CD14-positive monocyte (primary cell): ENCODE measurements at regions not wholly inside any gene's neighbourhood (a gene's known extent, or its start where the extent isn't known, plus 50 kb on each side); places are given as distances from the start of the nearest gene placed in this dataset.
A peak's percentile ranks its signal among the peaks of the same experiment; 100 is the strongest.

ENCODE experiments used
- DNase-seq, 3 donors: peaks; one replicate each; pipeline ENCODE4 v3.0.0-alpha.2; 2011 to 2022
- H2AFZ ChIP-seq: 2 replicates; pipeline ENCODE4 v1.6.0; 2012; ENCODE audit warnings: mild to moderate bottlenecking, low read depth, low read length, inconsistent platforms; ENCODE audit not compliant: insufficient read depth, poor library complexity, severe bottlenecking
- H3K27ac ChIP-seq, 2 donors: 1 replicate in 1 of 2; 2 replicates in 1 of 2; pipeline ENCODE4 v1.5.1; 2012 to 2013; ENCODE audit warnings: low read length in 2 of 2, control low read depth in 1 of 2, inconsistent platforms in 1 of 2, low read depth in 1 of 2, mild to moderate bottlenecking in 1 of 2
- H3K27me3 ChIP-seq, 2 donors: one replicate each; pipeline versions ENCODE4 v1.6.0 to v1.6.1; 2011 to 2013; ENCODE audit warnings: low read length in 2 of 2; ENCODE audit not compliant: control insufficient read depth in 2 of 2, insufficient read depth in 2 of 2
- H3K36me3 ChIP-seq, 2 donors: replicated peaks in 1 of 2; 1 replicate in 1 of 2; 2 replicates in 1 of 2; pipeline versions ENCODE4 v1.5.1 to v1.6.1; 2012 to 2013; ENCODE audit warnings: low read length in 2 of 2, control low read depth in 1 of 2, inconsistent platforms in 1 of 2, mild to moderate bottlenecking in 1 of 2; ENCODE audit not compliant: insufficient read depth in 2 of 2, control insufficient read depth in 1 of 2
- H3K4me1 ChIP-seq, 2 donors: 1 replicate in 1 of 2; 2 replicates in 1 of 2; pipeline versions ENCODE4 v1.5.1 to v1.6.1; 2012 to 2013; ENCODE audit warnings: low read length in 2 of 2, control low read depth in 1 of 2, inconsistent platforms in 1 of 2, mild to moderate bottlenecking in 1 of 2, moderate library complexity in 1 of 2; ENCODE audit not compliant: insufficient read depth in 2 of 2, control insufficient read depth in 1 of 2
- H3K4me2 ChIP-seq: replicated peaks from 2 replicates; pipeline ENCODE3; 2012; ENCODE audit warnings: low read length, moderate library complexity, mild to moderate bottlenecking; ENCODE audit not compliant: poor library complexity, severe bottlenecking; ENCODE audit errors: extremely low read depth
- H3K4me3 ChIP-seq, 3 experiments: fragments of 200-600 bp in 1 of 3; sonication (generic) in 1 of 3; replicated peaks in 1 of 3; 1 replicate in 2 of 3; 2 replicates in 1 of 3; pipeline ENCODE4 v1.5.1; 2011 to 2013; ENCODE audit warnings: low read length in 3 of 3, mild to moderate bottlenecking in 3 of 3, control low read depth in 2 of 3, low read depth in 2 of 3, inconsistent platforms in 1 of 3, moderate library complexity in 1 of 3
- H3K79me2 ChIP-seq: 2 replicates; pipeline ENCODE4 v1.6.0; 2012; ENCODE audit warnings: mild to moderate bottlenecking, control low read depth, inconsistent platforms, low read length, moderate library complexity; ENCODE audit not compliant: insufficient read depth
- H3K9ac ChIP-seq: 2 replicates; pipeline ENCODE4 v1.6.0; 2017; ENCODE audit warnings: low read length, mild to moderate bottlenecking; ENCODE audit not compliant: insufficient read depth, poor library complexity, severe bottlenecking
- H3K9me3 ChIP-seq, 2 donors: replicated peaks in 1 of 2; 1 replicate in 1 of 2; 2 replicates in 1 of 2; pipeline versions ENCODE4 v1.5.1 to v1.6.1; 2012 to 2013; ENCODE audit warnings: low read length in 2 of 2, control low read depth in 1 of 2; ENCODE audit not compliant: control insufficient read depth in 1 of 2, insufficient read depth in 1 of 2
- H4K20me1 ChIP-seq: 2 replicates; pipeline ENCODE4 v1.6.0; 2012; ENCODE audit warnings: mild to moderate bottlenecking, low read length, control low read depth, moderate library complexity; ENCODE audit not compliant: insufficient read depth
- H3K27ac Mint-ChIP-seq, 7 donors: one replicate each; pipeline ENCODE4 v1.8.0; 2020; ENCODE audit warnings: mild to moderate bottlenecking in 7 of 7, mixed read lengths in 7 of 7, moderate library complexity in 6 of 7, inconsistent platforms in 2 of 7
- H3K27me3 Mint-ChIP-seq, 3 donors: one replicate each; pipeline ENCODE4 v1.8.0; 2021 to 2022; ENCODE audit warnings: low read depth in 3 of 3, mild to moderate bottlenecking in 3 of 3, mixed read lengths in 3 of 3, moderate library complexity in 3 of 3, inconsistent platforms in 1 of 3
- H3K36me3 Mint-ChIP-seq, 2 donors: one replicate each; pipeline ENCODE4 v1.8.0; 2020; ENCODE audit warnings: mixed read lengths in 2 of 2, inconsistent platforms in 1 of 2, mild to moderate bottlenecking in 1 of 2
- H3K4me1 Mint-ChIP-seq: one replicate; pipeline ENCODE4 v1.8.0; 2020; ENCODE audit warnings: mild to moderate bottlenecking, mixed read lengths
- H3K4me3 Mint-ChIP-seq, 2 donors: one replicate each; pipeline ENCODE4 v1.8.0; 2020; ENCODE audit warnings: mild to moderate bottlenecking in 2 of 2, mixed read lengths in 2 of 2, moderate library complexity in 1 of 2
- H3K9me3 Mint-ChIP-seq, 7 donors: one replicate each; pipeline ENCODE4 v1.8.0; 2020 to 2022; ENCODE audit warnings: mixed read lengths in 7 of 7, mild to moderate bottlenecking in 6 of 7, moderate library complexity in 6 of 7, inconsistent platforms in 2 of 7
- CTCF ChIP-seq: fragments of 200-600 bp; IDR thresholded peaks from one replicate; pipeline ENCODE4 v1.8.0; 2022; ENCODE audit warnings: antibody characterized with exemption, mild to moderate bottlenecking
- WGBS: methylation state at CpG from one replicate; pipeline ENCODE4 v1.1.5; 2013; ENCODE audit warnings: missing lambda C conversion rate; ENCODE audit not compliant: insufficient coverage; 5-methylcytosine and 5-hydroxymethylcytosine counted together
- intact Hi-C, 2 donors: fragments of 100-400 bp; cut with micrococcal nuclease; formaldehyde crosslinking; loops; one replicate each; pipeline versions ENCODE4 v1.15.0 to v1.15.1; 2023

GRCh38 chr2:133954636-133955035, 299.2 kb upstream of the MGAT5 start:
- H3K9ac ChIP-seq: no peak overlapping the region
- H3K4me1 ChIP-seq: no peaks in the 10 kb centered on the region
- Mint-ChIP-seq H3K9me3 (peaks cover 0 to 6% (median 1%) of the 10 kb centered on the region in 7 donors), H3K27ac (no peak overlapping the region), H3K4me3 (no peak overlapping the region), H3K4me1 (no peaks in the 10 kb centered on the region), H3K27me3 (peaks cover 5 to 7% (median 6%) of the 10 kb centered on the region in 3 donors), H3K36me3 (no peaks in the 10 kb centered on the region)
- no peak for DNase-seq
- no peak overlapping the region for H3K27ac ChIP-seq
- H3K9me3 ChIP-seq: no peaks in the 10 kb centered on the region
- 71% methylated on average over 1 of the region's 1 CpG for WGBS
- TF ChIP-seq CTCF: no peak
- H3K4me2 ChIP-seq: no peak overlapping the region
- H3K79me2 ChIP-seq: no peaks in the 10 kb centered on the region
- no peak overlapping the region for H3K4me3 ChIP-seq
- intact Hi-C loops: no loop called here
- no peak overlapping the region for H2AFZ ChIP-seq
- no peaks in the 10 kb centered on the region for H3K36me3 ChIP-seq
- no peaks in the 10 kb centered on the region for H3K27me3 ChIP-seq
- no peaks in the 10 kb centered on the region for H4K20me1 ChIP-seq

- Histone ChIP-seq H3K4me1 (no peaks in the 10 kb centered on the region), H3K4me3 (no peak overlapping the region), H3K79me2 (no peaks in the 10 kb centered on the region), H3K4me2 (no peak overlapping the region), H2AFZ (no peak overlapping the region), H3K9ac (no peak overlapping the region), H3K27ac (no peak overlapping the region), H3K27me3 (no peaks in the 10 kb centered on the region), H3K9me3 (no peaks in the 10 kb centered on the region), H3K36me3 (no peaks in the 10 kb centered on the region), H4K20me1 (no peaks in the 10 kb centered on the region)
- Mint-ChIP-seq H3K27ac (peak overlapping the region in 1 of 7 donors; percentile 19), H3K27me3 (peaks cover 6 to 10% (median 7%) of the 10 kb centered on the region in 3 donors), H3K4me3 (no peak overlapping the region), H3K36me3 (no peaks in the 10 kb centered on the region), H3K4me1 (no peaks in the 10 kb centered on the region), H3K9me3 (peaks cover 0 to 6% (median 1%) of the 10 kb centered on the region in 7 donors)
- TF ChIP-seq CTCF: no peak
- DNase-seq: no peak
- intact Hi-C loops: no loop called here
- WGBS: no CpG with 5 or more reads among the region's 3 CpGs
These were observed 298.7 kb upstream of the MGAT5 start for GRCh38 chr2:133955169-133955568.
